Astrocyte (in vitro differentiated cells and primary cell): ENCODE measurements at regions not wholly inside any gene's neighbourhood (a gene's known extent, or its start where the extent isn't known, plus 50 kb on each side); places are given as distances from the start of the nearest gene placed in this dataset.

Source experiments
- DNase-seq: peaks from one replicate; pipeline ENCODE4 v3.0.0-alpha.2; 2010; ENCODE audit warnings: low read depth
- FAIRE-seq: peaks from 2 replicates; lab custom pipeline; 2011; peaks lifted over from hg19 to GRCh38; lab: Jason Lieb, UNC
- H2AFZ ChIP-seq: 2 replicates; pipeline ENCODE4 v1.6.0; 2012; ENCODE audit warnings: low read depth, low read length, inconsistent platforms
- H3K27ac ChIP-seq: 2 replicates; pipeline ENCODE4 v1.5.1; 2011; ENCODE audit warnings: low read depth, low read length, inconsistent platforms
- H3K27me3 ChIP-seq: 2 replicates; pipeline ENCODE4 v1.6.0; 2011; ENCODE audit warnings: low read length, inconsistent platforms; ENCODE audit not compliant: insufficient read depth
- H3K36me3 ChIP-seq: 2 replicates; pipeline ENCODE4 v1.5.1; 2011; ENCODE audit warnings: low read length, inconsistent platforms; ENCODE audit not compliant: insufficient read depth
- H3K4me1 ChIP-seq: 2 replicates; pipeline ENCODE4 v1.5.1; 2011; ENCODE audit warnings: low read length, inconsistent platforms; ENCODE audit not compliant: insufficient read depth
- H3K4me2 ChIP-seq: 2 replicates; pipeline ENCODE4 v1.6.0; 2012; ENCODE audit warnings: low read length, inconsistent platforms
- H3K4me3 ChIP-seq: 2 replicates; pipeline ENCODE4 v1.5.1; 2011; ENCODE audit warnings: low read depth, mild to moderate bottlenecking, low read length, inconsistent platforms; ENCODE audit not compliant: insufficient read depth
- H3K79me2 ChIP-seq: 2 replicates; pipeline ENCODE4 v1.6.0; 2012; ENCODE audit warnings: mild to moderate bottlenecking, low read length, inconsistent platforms; ENCODE audit not compliant: insufficient read depth
- H3K9ac ChIP-seq: 2 replicates; pipeline ENCODE4 v1.6.0; 2012; ENCODE audit warnings: mild to moderate bottlenecking, low read length, inconsistent platforms
- H3K9me3 ChIP-seq: 2 replicates; pipeline ENCODE4 v1.5.1; 2012; ENCODE audit warnings: low read depth, mild to moderate bottlenecking, low read length, inconsistent platforms; ENCODE audit not compliant: insufficient read depth
- H4K20me1 ChIP-seq: 2 replicates; pipeline ENCODE4 v1.6.0; 2012; ENCODE audit warnings: low read length, inconsistent platforms; ENCODE audit not compliant: insufficient read depth
- H3K27ac Mint-ChIP-seq: one replicate; pipeline ENCODE4 v1.8.0; 2021; ENCODE audit warnings: mild to moderate bottlenecking, mixed read lengths; ENCODE audit not compliant: unreplicated experiment
- H3K27me3 Mint-ChIP-seq: one replicate; pipeline ENCODE4 v1.8.0; 2021; ENCODE audit warnings: low read depth, mixed read lengths; ENCODE audit not compliant: unreplicated experiment
- H3K36me3 Mint-ChIP-seq: one replicate; pipeline ENCODE4 v1.8.0; 2021; ENCODE audit warnings: low read depth, mixed read lengths; ENCODE audit not compliant: unreplicated experiment
- H3K4me1 Mint-ChIP-seq: one replicate; pipeline ENCODE4 v1.8.0; 2021; ENCODE audit warnings: low read depth, mixed read lengths; ENCODE audit not compliant: unreplicated experiment
- H3K4me3 Mint-ChIP-seq: one replicate; pipeline ENCODE4 v1.8.0; 2021; ENCODE audit warnings: mild to moderate bottlenecking, moderate library complexity, mixed read lengths; ENCODE audit not compliant: unreplicated experiment
- H3K9me3 Mint-ChIP-seq: one replicate; pipeline ENCODE4 v1.8.0; 2021; ENCODE audit warnings: mild to moderate bottlenecking, mixed read lengths; ENCODE audit not compliant: unreplicated experiment
- CTCF ChIP-seq: IDR thresholded peaks from 2 replicates; pipeline ENCODE4 v1.5.1; 2011; ENCODE audit warnings: low read depth, mild to moderate bottlenecking, inconsistent platforms, low read length, moderate library complexity; ENCODE audit not compliant: insufficient read depth
- EZH2 ChIP-seq: IDR thresholded peaks from 2 replicates; pipeline ENCODE4 v1.6.1; 2012; ENCODE audit warnings: mild to moderate bottlenecking, low read length, inconsistent platforms; ENCODE audit not compliant: insufficient read depth

- Mint-ChIP-seq H3K4me1 (peaks cover 7% of the 10 kb centered on the region), H3K27ac (no peak overlapping the region), H3K4me3 (no peak overlapping the region), H3K27me3 (peaks cover 14% of the 10 kb centered on the region), H3K9me3 (no peaks in the 10 kb centered on the region), H3K36me3 (peaks cover 2% of the 10 kb centered on the region)
- no peak overlapping the region for H2AFZ ChIP-seq
- H3K36me3 ChIP-seq, result no peaks in the 10 kb centered on the region
- H3K79me2 ChIP-seq, result no peaks in the 10 kb centered on the region
- H3K4me3 ChIP-seq, result no peak overlapping the region
- H3K27ac ChIP-seq, result no peak overlapping the region
- no peaks in the 10 kb centered on the region for H3K9me3 ChIP-seq
- H3K9ac ChIP-seq, result no peak overlapping the region
- DNase-seq, result no peak
- H4K20me1 ChIP-seq, result no peaks in the 10 kb centered on the region
- peaks cover 6% of the 10 kb centered on the region for H3K4me1 ChIP-seq
- no peak for TF ChIP-seq CTCF
- TF ChIP-seq EZH2, result no peak
- FAIRE-seq, result no peak
- H3K4me2 ChIP-seq, result no peak overlapping the region
- H3K27me3 ChIP-seq, result no peaks in the 10 kb centered on the region
These were observed 64.7 kb upstream of the HAAO start for GRCh38 chr2:42856891-42857632.

- H3K36me3 Mint-ChIP-seq, result peaks cover 2% of the 10 kb centered on the region
- TF ChIP-seq EZH2, result no peak
- no peak overlapping the region for H3K9ac ChIP-seq
- no peak for FAIRE-seq
- H2AFZ ChIP-seq, result no peak overlapping the region
- DNase-seq, result no peak
- no peaks in the 10 kb centered on the region for H3K27me3 ChIP-seq
- H3K27ac ChIP-seq, result no peak overlapping the region
- no peaks in the 10 kb centered on the region for H3K9me3 Mint-ChIP-seq
- no peaks in the 10 kb centered on the region for H3K79me2 ChIP-seq
- H3K36me3 ChIP-seq, result no peaks in the 10 kb centered on the region
- peaks cover 6% of the 10 kb centered on the region for H3K4me1 ChIP-seq
- no peaks in the 10 kb centered on the region for H3K9me3 ChIP-seq
- H3K4me2 ChIP-seq, result no peak overlapping the region
- no peak overlapping the region for H3K4me3 Mint-ChIP-seq
- no peak overlapping the region for H3K27ac Mint-ChIP-seq
- peaks cover 7% of the 10 kb centered on the region for H3K4me1 Mint-ChIP-seq
- no peak overlapping the region for H3K4me3 ChIP-seq
- H3K27me3 Mint-ChIP-seq, result peaks cover 14% of the 10 kb centered on the region
- no peaks in the 10 kb centered on the region for H4K20me1 ChIP-seq
These were observed 63.9 kb upstream of the HAAO start for GRCh38 chr2:42856106-42856860.

GRCh38 chr2:42855221-42855970 lies 63.0 kb upstream of the HAAO start:
- Histone ChIP-seq H3K4me1 (peaks cover 6% of the 10 kb centered on the region), H3K9ac (no peak overlapping the region), H3K36me3 (no peaks in the 10 kb centered on the region), H3K4me3 (no peak overlapping the region), H3K27me3 (no peaks in the 10 kb centered on the region), H3K4me2 (no peak overlapping the region), H3K27ac (no peak overlapping the region), H3K9me3 (no peaks in the 10 kb centered on the region), H4K20me1 (no peaks in the 10 kb centered on the region), H2AFZ (no peak overlapping the region), H3K79me2 (no peaks in the 10 kb centered on the region)
- DNase-seq (no peak), FAIRE-seq (no peak)
- peaks cover 2% of the 10 kb centered on the region for H3K36me3 Mint-ChIP-seq
- H3K9me3 Mint-ChIP-seq, result no peaks in the 10 kb centered on the region
- H3K4me1 Mint-ChIP-seq, result peaks cover 7% of the 10 kb centered on the region
- H3K27me3 Mint-ChIP-seq, result peaks cover 14% of the 10 kb centered on the region
- TF ChIP-seq CTCF (no peak), EZH2 (no peak)
- H3K27ac Mint-ChIP-seq, result no peak overlapping the region
- no peak overlapping the region for H3K4me3 Mint-ChIP-seq
